Bronchial epithelial cell (primary cell): ENCODE measurements at regions not wholly inside any gene's neighbourhood (a gene's known extent, or its start where the extent isn't known, plus 50 kb on each side); places are given as distances from the start of the nearest gene placed in this dataset.

Source experiments
- DNase-seq: peaks from one replicate; pipeline ENCODE4 v3.0.0-alpha.2; 2010; ENCODE audit warnings: low read depth
- FAIRE-seq: peaks from 2 replicates; lab custom pipeline; 2011; peaks lifted over from hg19 to GRCh38; lab: Jason Lieb, UNC
- H3K27me3 ChIP-seq: 2 replicates; pipeline ENCODE4 v1.5.1; 2011; ENCODE audit warnings: low read length; ENCODE audit not compliant: control insufficient read depth, insufficient read depth
- H3K36me3 ChIP-seq: 2 replicates; pipeline ENCODE4 v1.5.1; 2011; ENCODE audit warnings: low read length; ENCODE audit not compliant: control insufficient read depth, insufficient read depth
- H3K4me3 ChIP-seq: 2 replicates; pipeline ENCODE4 v1.5.1; 2011; ENCODE audit warnings: mild to moderate bottlenecking, low read depth, low read length, control low read depth
- TF ChIP-seq, protein P1 (sequence below): IDR thresholded peaks from 2 replicates; pipeline ENCODE4 v1.5.1; 2011; ENCODE audit warnings: mild to moderate bottlenecking, moderate library complexity, low read length, control low read depth, inconsistent platforms; ENCODE audit not compliant: insufficient read depth, severe bottlenecking

DNA sequence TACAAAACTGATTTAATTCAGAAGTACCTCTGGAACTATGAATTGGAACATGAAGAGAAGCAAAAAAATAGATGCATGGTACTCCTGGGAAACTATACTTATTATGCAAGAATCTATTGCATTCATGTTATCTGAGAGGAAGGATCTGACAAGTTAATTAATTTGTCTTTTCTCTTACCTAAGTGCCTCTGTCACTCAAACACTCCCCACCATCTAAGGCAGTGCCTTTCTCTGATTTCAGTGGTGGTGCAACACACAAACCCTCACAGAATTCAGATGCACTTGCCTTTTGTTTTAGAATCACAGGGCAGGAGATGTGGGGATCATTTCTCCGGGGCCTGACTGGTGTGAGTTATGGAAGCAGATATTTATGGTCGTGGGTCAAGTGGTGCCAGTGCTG is 52.5 kb upstream of the C9orf72 start:
- no peaks in the 10 kb centered on the region for H3K36me3 ChIP-seq
- H3K4me3 ChIP-seq = no peak overlapping the region
- H3K27me3 ChIP-seq = no peaks in the 10 kb centered on the region
- TF ChIP-seq, protein P1, sequence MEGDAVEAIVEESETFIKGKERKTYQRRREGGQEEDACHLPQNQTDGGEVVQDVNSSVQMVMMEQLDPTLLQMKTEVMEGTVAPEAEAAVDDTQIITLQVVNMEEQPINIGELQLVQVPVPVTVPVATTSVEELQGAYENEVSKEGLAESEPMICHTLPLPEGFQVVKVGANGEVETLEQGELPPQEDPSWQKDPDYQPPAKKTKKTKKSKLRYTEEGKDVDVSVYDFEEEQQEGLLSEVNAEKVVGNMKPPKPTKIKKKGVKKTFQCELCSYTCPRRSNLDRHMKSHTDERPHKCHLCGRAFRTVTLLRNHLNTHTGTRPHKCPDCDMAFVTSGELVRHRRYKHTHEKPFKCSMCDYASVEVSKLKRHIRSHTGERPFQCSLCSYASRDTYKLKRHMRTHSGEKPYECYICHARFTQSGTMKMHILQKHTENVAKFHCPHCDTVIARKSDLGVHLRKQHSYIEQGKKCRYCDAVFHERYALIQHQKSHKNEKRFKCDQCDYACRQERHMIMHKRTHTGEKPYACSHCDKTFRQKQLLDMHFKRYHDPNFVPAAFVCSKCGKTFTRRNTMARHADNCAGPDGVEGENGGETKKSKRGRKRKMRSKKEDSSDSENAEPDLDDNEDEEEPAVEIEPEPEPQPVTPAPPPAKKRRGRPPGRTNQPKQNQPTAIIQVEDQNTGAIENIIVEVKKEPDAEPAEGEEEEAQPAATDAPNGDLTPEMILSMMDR = no peak
- DNase-seq = peak; percentile 17
- FAIRE-seq = no peak

DNA sequence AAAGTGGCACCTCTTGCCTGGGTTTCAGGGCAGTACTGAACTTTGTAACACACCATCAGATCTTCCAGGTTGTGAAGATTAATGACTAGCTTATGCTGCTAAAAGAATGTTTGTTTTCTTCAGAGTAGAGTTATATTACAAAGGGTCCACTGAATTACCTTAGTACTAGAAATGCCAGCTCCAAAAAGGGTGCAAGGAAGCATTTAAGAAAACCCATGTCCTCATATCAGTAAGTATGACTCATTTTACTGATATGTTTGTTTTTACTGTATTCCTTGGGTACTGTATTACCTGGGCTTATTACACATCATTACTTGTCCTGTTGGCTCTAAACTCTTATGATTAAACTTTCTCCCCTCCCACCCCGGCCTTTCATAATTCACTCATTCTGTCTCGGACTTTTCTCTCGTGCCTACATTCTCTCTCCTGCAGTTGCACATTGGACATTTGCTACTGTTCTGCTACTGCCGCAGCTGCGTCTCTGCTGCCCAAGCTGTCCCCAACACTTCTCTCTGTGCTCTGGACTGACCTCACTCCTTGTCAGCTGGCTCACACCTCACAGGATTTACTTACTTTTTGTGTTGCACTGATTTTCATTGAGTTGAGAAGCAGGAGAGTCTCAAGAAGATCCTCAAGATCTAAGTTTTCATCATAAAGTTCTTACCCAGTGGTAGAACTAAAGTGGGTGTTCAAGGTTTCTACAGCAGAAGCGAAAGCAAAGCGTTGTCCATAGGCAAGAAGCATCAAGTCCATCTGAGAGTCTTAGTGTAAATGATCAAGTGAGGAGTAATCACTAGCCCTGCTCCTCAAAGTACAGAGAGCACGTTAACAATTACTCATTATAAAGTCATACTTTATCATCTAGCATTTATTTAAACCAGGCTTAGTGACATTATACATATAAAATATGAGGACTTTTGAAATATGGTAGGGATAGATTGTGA is 53.2 kb upstream of the C9orf72 start:
- no peaks in the 10 kb centered on the region for H3K36me3 ChIP-seq
- DNase-seq (peak; percentile 93), FAIRE-seq (no peak)
- H3K27me3 ChIP-seq = no peaks in the 10 kb centered on the region
- TF ChIP-seq, protein P1 = no peak
- peak overlapping the region; percentile 17 for H3K4me3 ChIP-seq

DNA sequence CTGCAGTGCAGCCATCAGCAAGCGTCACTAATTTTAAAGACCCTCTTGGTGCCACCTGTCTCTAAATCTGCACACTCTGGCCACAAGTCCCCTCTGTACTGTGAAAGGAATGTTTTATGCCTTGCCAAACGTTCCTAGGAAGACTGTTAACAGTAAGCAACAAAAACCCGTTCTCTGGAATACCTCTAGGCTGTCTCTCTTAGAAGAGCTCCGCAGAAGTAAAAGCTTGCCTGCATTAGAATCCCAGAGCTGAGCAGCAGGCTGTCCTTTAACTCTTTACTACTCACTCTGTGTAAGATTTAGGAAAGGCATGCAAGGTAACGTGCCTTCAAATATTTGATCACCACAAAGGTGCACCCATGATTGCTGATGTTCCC is 53.9 kb upstream of the C9orf72 start:
- DNase-seq (peak; percentile 18), FAIRE-seq (no peak)
- Histone ChIP-seq H3K36me3 (no peaks in the 10 kb centered on the region), H3K27me3 (no peaks in the 10 kb centered on the region), H3K4me3 (no peak overlapping the region)
- TF ChIP-seq, protein P1 = no peak

DNA sequence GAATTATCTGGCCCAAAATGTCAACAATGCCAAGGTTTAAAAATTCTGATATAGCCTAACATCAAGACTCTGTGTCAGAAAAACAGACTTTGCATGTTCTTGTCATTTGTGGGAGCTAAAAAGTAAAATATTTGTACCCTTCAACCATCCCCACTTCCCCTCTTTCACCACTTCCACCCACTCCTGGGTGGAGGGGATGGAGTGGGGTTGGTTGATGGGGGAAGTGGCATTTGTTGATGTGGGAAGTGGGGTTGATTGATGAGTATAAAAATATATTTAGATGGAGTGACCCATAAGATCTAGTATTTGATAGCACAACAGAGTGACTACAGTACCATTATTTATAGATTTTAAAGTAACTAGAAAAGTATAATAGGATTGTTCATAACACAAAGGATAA is 55.0 kb upstream of the C9orf72 start:
- DNase-seq (no peak), FAIRE-seq (no peak)
- TF ChIP-seq, protein P1 = no peak
- Histone ChIP-seq H3K36me3 (no peaks in the 10 kb centered on the region), H3K27me3 (no peaks in the 10 kb centered on the region), H3K4me3 (no peak overlapping the region)

DNA sequence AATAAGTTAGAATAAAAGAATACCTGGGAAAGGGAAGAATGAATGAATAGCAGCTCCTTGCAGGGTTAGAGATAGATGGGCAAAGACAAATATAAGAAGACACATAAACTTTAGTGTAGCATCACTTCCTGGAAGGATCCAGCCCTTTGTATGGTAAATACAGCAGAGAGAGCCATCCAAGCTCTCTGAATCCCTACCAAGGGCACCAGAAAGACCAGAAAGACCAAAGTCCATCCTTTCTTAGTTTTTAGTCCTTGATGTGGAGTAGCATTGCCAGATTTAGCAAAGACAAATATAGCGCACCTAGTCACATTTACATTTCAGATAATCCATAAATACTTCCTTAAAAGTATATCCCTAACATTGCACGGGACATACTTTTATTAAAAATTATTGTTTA is 56.1 kb upstream of the C9orf72 start:
- FAIRE-seq = no peak

More for the DNA sequence above, 56.1 kb upstream of the C9orf72 start:
- Histone ChIP-seq H3K27me3 (no peaks in the 10 kb centered on the region), H3K36me3 (no peaks in the 10 kb centered on the region), H3K4me3 (no peak overlapping the region)
- TF ChIP-seq, protein P1 = no peak
- no peak for DNase-seq
